ENCODE measurements at regions not wholly inside any gene's neighbourhood (a gene's known extent, or its start where the extent isn't known, plus 50 kb on each side); places are given as distances from the start of the nearest gene placed in this dataset.

- TF ChIP-seq CTCF (IDR thresholded peaks at IDR 0.05) (no peak), POLR2AphosphoS5 (IDR thresholded peaks at IDR 0.05; ENCODE audit: low read depth, low read length) (no peak), SIN3A (IDR thresholded peaks at IDR 0.05; ENCODE audit: borderline replicate concordance, insufficient read depth, low read depth, low read length) (no peak), REST (IDR thresholded peaks at IDR 0.05; ENCODE audit: insufficient read depth in 1 of 2, low read depth in 2 of 2, low read length in 1 of 2) (no peak), TCF7L2 (IDR thresholded peaks at IDR 0.05; ENCODE audit: low read depth, low read length) (no peak)
Observed at GRCh38 chr7:63041786-63042185, 956.9 kb upstream of the ZNF722 start.
